HG02852 (cell line): ENCODE measurements at regions not wholly inside any gene's neighbourhood (a gene's known extent, or its start where the extent isn't known, plus 50 kb on each side); places are given as distances from the start of the nearest gene placed in this dataset.
"Not testable (repeated sequence)": the region's sequence is repeated elsewhere in the genome, so short reads cannot be mapped to it uniquely, and the experiment has no call there.

Experiments used
- ATAC-seq: cut with Tn5 transposase; IDR thresholded peaks from one replicate; pipeline ENCODE4 v1.9.1; 2021; ENCODE audit warnings: mild to moderate bottlenecking, moderate library complexity; ENCODE audit not compliant: unreplicated experiment

- ATAC-seq: not testable (repeated sequence)
Measured at GRCh38 chrX:10469-11458, 270.4 kb upstream of the PLCXD1 start.

- ATAC-seq: peak; percentile 60
Measured at GRCh38 chrX:13821-14443, 267.2 kb upstream of the PLCXD1 start.

GRCh38 chrX:14452-14851 is 266.7 kb upstream of the PLCXD1 start:
- not testable (repeated sequence) for ATAC-seq

- peak; percentile 94 for ATAC-seq
Measured at GRCh38 chrX:18768-19454, 262.3 kb upstream of the PLCXD1 start.

- ATAC-seq: not testable (repeated sequence)
Measured at GRCh38 chrX:19455-19827, 261.7 kb upstream of the PLCXD1 start.

- ATAC-seq: no peak
Measured at GRCh38 chrX:19912-20571, 261.1 kb upstream of the PLCXD1 start.

GRCh38 chrX:24139-24538 is 257.0 kb upstream of the PLCXD1 start:
- not testable (repeated sequence) for ATAC-seq
